DOHH2 (cell line): ENCODE measurements at regions not wholly inside any gene's neighbourhood (a gene's known extent, or its start where the extent isn't known, plus 50 kb on each side); places are given as distances from the start of the nearest gene placed in this dataset.

Experiments used
- EZH2phosphoT487 ChIP-seq: fragments of 200-600 bp; sonication (generic); IDR thresholded peaks from 2 replicates; pipeline ENCODE4 v1.6.1; 2017; ENCODE audit warnings: borderline replicate concordance, mild to moderate bottlenecking, antibody characterized with exemption, low read length, moderate library complexity, mixed read lengths
- TF ChIP-seq, protein P1 (sequence below): fragments of 200-600 bp; sonication (generic); IDR thresholded peaks from one replicate; pipeline ENCODE4 v1.5.1; 2014; ENCODE audit warnings: antibody characterized with exemption, mild to moderate bottlenecking, low read depth, low read length; ENCODE audit not compliant: poor library complexity, severe bottlenecking

DNA sequence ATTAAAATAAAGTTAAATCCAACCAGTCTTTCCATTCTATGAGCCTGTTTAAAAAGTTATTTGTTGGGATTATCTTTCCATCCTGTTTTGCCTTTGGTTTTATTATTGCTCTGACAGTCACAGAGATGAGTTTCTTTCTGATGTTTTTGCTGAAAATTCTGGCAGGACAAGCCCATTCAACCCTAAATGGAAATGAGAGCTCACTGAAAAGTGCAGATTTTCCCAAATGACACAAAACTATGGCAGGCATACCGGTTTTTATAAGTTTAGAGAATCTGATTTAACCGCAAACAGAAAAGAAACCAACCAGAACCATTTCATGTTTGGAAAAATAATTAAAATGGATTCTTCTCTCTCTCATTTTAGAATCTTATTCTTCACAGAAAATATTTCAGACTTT, 238.1 kb upstream of the SGO1 start:
- TF ChIP-seq, protein P1, sequence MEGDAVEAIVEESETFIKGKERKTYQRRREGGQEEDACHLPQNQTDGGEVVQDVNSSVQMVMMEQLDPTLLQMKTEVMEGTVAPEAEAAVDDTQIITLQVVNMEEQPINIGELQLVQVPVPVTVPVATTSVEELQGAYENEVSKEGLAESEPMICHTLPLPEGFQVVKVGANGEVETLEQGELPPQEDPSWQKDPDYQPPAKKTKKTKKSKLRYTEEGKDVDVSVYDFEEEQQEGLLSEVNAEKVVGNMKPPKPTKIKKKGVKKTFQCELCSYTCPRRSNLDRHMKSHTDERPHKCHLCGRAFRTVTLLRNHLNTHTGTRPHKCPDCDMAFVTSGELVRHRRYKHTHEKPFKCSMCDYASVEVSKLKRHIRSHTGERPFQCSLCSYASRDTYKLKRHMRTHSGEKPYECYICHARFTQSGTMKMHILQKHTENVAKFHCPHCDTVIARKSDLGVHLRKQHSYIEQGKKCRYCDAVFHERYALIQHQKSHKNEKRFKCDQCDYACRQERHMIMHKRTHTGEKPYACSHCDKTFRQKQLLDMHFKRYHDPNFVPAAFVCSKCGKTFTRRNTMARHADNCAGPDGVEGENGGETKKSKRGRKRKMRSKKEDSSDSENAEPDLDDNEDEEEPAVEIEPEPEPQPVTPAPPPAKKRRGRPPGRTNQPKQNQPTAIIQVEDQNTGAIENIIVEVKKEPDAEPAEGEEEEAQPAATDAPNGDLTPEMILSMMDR, result no peak
- TF ChIP-seq EZH2phosphoT487, result no peak
